CD4-positive, alpha-beta T cell treated with Interleukin-2 at 100 ng/mL for 4 hours (primary cell): ENCODE measurements at regions not wholly inside any gene's neighbourhood (a gene's known extent, or its start where the extent isn't known, plus 50 kb on each side); places are given as distances from the start of the nearest gene placed in this dataset.
"Not testable (repeated sequence)": the region's sequence is repeated elsewhere in the genome, so short reads cannot be mapped to it uniquely, and the experiment has no call there.

Experiments
- DNase-seq: peaks from one replicate; pipeline ENCODE4 v3.0.0-alpha.2; 2020; ENCODE audit warnings: low spot score

DNA sequence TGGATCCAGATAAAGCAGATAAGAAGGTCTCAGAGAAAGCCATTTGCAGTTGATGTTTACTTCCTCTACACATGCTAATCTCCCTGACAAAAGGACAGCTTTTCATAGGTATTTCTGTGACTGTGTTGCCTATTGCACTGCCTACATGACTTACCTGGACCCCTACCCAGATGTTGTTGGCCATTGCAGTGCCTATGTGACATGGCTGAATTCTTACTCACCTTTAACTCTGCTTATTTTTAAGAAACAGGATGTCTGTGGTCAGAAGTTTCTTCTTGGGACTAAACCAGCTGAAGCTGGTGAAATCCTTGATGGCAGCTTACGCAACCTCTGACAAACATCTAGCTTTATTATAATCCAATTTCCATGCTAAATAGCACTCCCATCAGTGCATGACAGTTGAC lies 50.7 kb downstream of the PPIAL4D start:
- DNase-seq = peak; percentile 33

DNA sequence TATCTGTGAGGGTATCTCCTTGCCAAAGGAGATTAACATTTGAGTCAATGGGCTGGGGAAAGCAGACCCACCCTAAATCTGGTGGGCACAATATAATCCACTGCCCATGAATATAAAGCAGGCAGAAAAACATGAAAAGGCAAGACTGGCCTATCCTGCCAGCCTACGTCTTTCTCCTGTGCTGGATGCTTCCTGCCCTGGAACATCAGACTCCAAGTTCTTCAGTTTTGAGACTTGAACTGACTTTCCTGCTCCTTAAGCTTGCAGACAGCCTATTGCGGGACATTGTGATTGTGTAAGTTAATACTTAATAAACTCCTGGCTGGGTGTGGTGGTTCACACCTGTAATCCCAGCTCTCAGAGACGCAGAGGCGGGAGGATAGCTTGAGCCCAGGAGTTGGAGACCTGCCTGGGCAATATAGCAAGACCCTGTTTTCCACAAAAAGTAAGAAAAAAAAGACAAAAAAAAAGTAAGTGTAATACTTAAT lies 52.4 kb downstream of the PPIAL4D start:
- not testable (repeated sequence) for DNase-seq

DNA sequence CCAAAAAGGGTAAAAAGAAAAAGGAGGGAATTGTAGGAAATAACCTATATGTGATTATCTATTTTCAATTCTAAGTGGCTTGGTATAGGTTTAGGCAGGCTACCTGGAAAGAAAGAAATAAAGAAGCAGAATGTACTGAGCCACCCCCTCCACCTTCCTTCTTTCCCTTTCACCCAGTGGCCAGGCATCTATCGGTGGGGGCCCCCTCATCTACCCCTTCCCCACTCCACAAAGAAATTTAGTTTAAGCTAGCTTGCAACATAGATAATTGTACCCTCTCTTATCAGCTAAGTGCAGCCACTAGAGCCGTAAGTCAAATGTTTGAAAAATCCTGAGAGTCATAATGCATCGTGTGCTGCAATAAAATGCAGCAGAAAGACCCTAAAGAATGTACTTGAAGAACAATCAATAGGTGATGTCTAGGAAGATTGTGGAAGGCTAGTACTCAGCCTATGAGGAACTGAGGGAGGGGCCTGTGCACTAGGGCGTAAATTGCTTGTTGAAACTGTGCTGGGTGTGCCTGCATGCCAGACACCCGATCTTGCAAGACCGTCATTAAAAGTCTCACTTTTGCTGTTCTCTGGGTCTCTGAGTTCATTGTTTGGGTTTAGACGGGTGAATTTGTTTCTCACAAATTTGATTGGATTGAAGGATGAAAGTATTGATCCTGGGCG lies 53.0 kb downstream of the PPIAL4D start:
- DNase-seq = peak; percentile 7

- peak; percentile 31 for DNase-seq
Measured at GRCh38 chr1:145182606-145183413, 59.2 kb downstream of the PPIAL4D start.

DNA sequence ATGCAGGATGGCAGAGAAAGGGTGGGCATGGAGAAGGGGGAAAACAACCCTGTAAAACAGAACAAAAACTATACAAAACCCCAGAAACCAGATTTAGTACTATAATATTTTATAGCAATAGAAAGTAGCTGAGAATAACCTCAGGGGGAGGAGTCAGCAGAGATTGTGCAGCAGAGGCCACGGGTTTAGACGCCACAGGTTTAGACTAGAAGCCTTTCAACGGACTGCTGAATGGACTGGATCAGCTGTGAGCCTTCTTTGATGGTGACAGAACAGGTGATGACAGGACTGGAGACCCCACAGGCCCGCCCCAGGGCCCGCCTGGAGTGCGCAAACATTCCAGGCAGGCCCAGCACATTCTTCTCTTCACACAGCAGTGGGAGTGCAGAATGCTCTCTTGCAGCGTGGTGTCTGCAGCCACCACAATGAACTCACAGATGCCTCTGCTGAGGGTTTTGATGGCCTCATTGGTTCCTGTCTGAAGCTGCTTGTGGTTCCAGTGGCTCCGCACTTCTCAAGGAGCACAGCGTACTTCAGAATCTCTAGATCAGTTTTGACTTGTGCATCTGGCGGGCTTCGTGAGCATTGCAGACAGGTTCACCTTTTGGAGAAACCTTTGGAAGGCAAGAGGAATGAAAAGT lies 65.6 kb downstream of the PPIAL4D start:
- peak; percentile 2 for DNase-seq

DNA sequence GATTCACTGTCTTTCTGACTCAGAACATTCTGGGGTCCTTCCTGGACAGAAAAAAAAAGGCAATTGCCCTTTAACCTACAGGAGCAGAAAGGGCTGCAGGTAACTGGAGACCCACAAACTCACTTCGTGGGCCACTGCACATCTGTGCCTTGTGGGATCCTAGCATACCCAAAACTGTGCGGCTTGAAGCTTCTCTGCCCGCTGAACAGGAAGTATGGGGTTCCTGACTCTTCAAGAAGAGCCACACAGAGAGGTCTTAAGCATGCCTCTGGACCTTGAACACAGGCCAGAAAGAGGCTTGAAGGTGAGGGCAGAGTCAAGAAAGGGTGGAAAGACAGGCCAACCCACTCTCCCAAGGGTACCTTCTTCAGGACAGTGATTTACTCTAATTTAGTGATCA lies 67.6 kb downstream of the PPIAL4D start:
- not testable (repeated sequence) for DNase-seq

- not testable (repeated sequence) for DNase-seq
Measured at GRCh38 chr1:145168220-145168848, 72.6 kb downstream of the FAM72D start.

DNA sequence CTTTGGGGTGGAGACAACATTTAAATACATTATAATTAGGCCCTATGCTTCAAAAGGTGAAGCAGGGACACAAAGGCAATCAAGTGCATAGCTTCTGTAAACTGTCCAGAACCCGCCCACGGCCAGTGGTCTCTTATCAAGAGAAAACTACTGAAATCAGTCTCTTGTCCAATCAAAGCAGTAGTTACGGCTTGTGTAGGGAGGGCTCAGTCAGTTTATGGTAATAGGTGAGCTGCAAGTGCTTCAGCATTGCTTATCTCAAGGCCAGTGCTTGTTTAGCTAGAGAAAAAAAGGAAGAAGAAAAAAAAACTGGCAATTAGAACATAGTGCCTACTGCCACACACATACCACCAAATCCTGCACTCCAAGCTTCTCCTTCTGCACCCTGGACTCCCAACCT lies 68.6 kb downstream of the FAM72D start:
- not testable (repeated sequence) for DNase-seq
